ENCODE measurements at regions not wholly inside any gene's neighbourhood (a gene's known extent, or its start where the extent isn't known, plus 50 kb on each side); places are given as distances from the start of the nearest gene placed in this dataset.

- H3K4me3 ChIP-seq (ENCODE audit: low read length): no peak overlapping the region
- H3K27ac ChIP-seq (ENCODE audit: low read length): no peak overlapping the region
- H3K27me3 ChIP-seq (ENCODE audit: control insufficient read depth, insufficient read depth, low read length): no peaks in the 10 kb centered on the region
- no peaks in the 10 kb centered on the region for H3K9me3 ChIP-seq (ENCODE audit: control insufficient read depth, low read depth, low read length)
- WGBS (ENCODE audit: insufficient coverage, low lambda C conversion rate): 67% methylated on average over 4 of the region's 21 CpGs
- no peaks in the 10 kb centered on the region for H3K36me3 ChIP-seq (ENCODE audit: control insufficient read depth, insufficient read depth, low read length)
- DNase-seq: no peak
- H3K4me1 ChIP-seq (ENCODE audit: control insufficient read depth, insufficient read depth, low read length): no peaks in the 10 kb centered on the region
Observed at GRCh38 chr16:54585094-54585997, 298.8 kb upstream of the IRX3 start.

- H3K36me3 ChIP-seq (ENCODE audit: control insufficient read depth, insufficient read depth, low read length): no peaks in the 10 kb centered on the region
- no peak overlapping the region for H3K4me3 ChIP-seq (ENCODE audit: low read length)
- DNase-seq: no peak
- H3K27ac ChIP-seq (ENCODE audit: low read length): no peak overlapping the region
- no peaks in the 10 kb centered on the region for H3K27me3 ChIP-seq (ENCODE audit: control insufficient read depth, insufficient read depth, low read length)
- no peaks in the 10 kb centered on the region for H3K9me3 ChIP-seq (ENCODE audit: control insufficient read depth, low read depth, low read length)
- WGBS (ENCODE audit: insufficient coverage, low lambda C conversion rate): 79% methylated on average over 2 of the region's 3 CpGs
- no peaks in the 10 kb centered on the region for H3K4me1 ChIP-seq (ENCODE audit: control insufficient read depth, insufficient read depth, low read length)
Observed at GRCh38 chr16:54584121-54584520, 297.5 kb upstream of the IRX3 start.

GRCh38 chr16:54582631-54583250, 296.2 kb upstream of the IRX3 start:
- H3K4me3 ChIP-seq (ENCODE audit: low read length): no peak overlapping the region
- H3K27ac ChIP-seq (ENCODE audit: low read length): no peak overlapping the region
- H3K9me3 ChIP-seq (ENCODE audit: control insufficient read depth, low read depth, low read length): no peaks in the 10 kb centered on the region
- peaks cover 8% of the 10 kb centered on the region for H3K27me3 ChIP-seq (ENCODE audit: control insufficient read depth, insufficient read depth, low read length)
- WGBS (ENCODE audit: insufficient coverage, low lambda C conversion rate): no CpG with 5 or more reads among the region's 11 CpGs
- no peaks in the 10 kb centered on the region for H3K4me1 ChIP-seq (ENCODE audit: control insufficient read depth, insufficient read depth, low read length)
- no peak for DNase-seq
- H3K36me3 ChIP-seq (ENCODE audit: control insufficient read depth, insufficient read depth, low read length): no peaks in the 10 kb centered on the region

- no peaks in the 10 kb centered on the region for H3K9me3 ChIP-seq (ENCODE audit: control insufficient read depth, low read depth, low read length)
- no peaks in the 10 kb centered on the region for H3K36me3 ChIP-seq (ENCODE audit: control insufficient read depth, insufficient read depth, low read length)
- WGBS (ENCODE audit: insufficient coverage, low lambda C conversion rate): no CpG with 5 or more reads among the region's 2 CpGs
- no peak for DNase-seq
- no peak overlapping the region for H3K27ac ChIP-seq (ENCODE audit: low read length)
- H3K27me3 ChIP-seq (ENCODE audit: control insufficient read depth, insufficient read depth, low read length): peaks cover 21% of the 10 kb centered on the region
- H3K4me3 ChIP-seq (ENCODE audit: low read length): no peak overlapping the region
- no peaks in the 10 kb centered on the region for H3K4me1 ChIP-seq (ENCODE audit: control insufficient read depth, insufficient read depth, low read length)
Observed at GRCh38 chr16:54579106-54579728, 292.6 kb upstream of the IRX3 start.

- peaks cover 21% of the 10 kb centered on the region for H3K27me3 ChIP-seq (ENCODE audit: control insufficient read depth, insufficient read depth, low read length)
- no peak overlapping the region for H3K27ac ChIP-seq (ENCODE audit: low read length)
- no peaks in the 10 kb centered on the region for H3K36me3 ChIP-seq (ENCODE audit: control insufficient read depth, insufficient read depth, low read length)
- no CpG with 5 or more reads among the region's 15 CpGs for WGBS (ENCODE audit: insufficient coverage, low lambda C conversion rate)
- DNase-seq: no peak
- H3K4me3 ChIP-seq (ENCODE audit: low read length): no peak overlapping the region
- H3K4me1 ChIP-seq (ENCODE audit: control insufficient read depth, insufficient read depth, low read length): no peaks in the 10 kb centered on the region
- H3K9me3 ChIP-seq (ENCODE audit: control insufficient read depth, low read depth, low read length): no peaks in the 10 kb centered on the region
Observed at GRCh38 chr16:54577651-54578128, 291.1 kb upstream of the IRX3 start.

GRCh38 chr16:54576785-54577184, 290.2 kb upstream of the IRX3 start:
- Histone ChIP-seq H3K27me3 (ENCODE audit: control insufficient read depth, insufficient read depth, low read length) (peaks cover 21% of the 10 kb centered on the region), H3K36me3 (ENCODE audit: control insufficient read depth, insufficient read depth, low read length) (no peaks in the 10 kb centered on the region), H3K9me3 (ENCODE audit: control insufficient read depth, low read depth, low read length) (no peaks in the 10 kb centered on the region), H3K4me3 (ENCODE audit: low read length) (no peak overlapping the region), H3K27ac (ENCODE audit: low read length) (no peak overlapping the region), H3K4me1 (ENCODE audit: control insufficient read depth, insufficient read depth, low read length) (no peaks in the 10 kb centered on the region)
- no peak for DNase-seq
- WGBS (ENCODE audit: insufficient coverage, low lambda C conversion rate): 0% methylated on average over 1 of the region's 4 CpGs

GRCh38 chr16:54568906-54569807, 282.6 kb upstream of the IRX3 start:
- Histone ChIP-seq H3K4me3 (ENCODE audit: low read length) (no peak overlapping the region), H3K27ac (ENCODE audit: low read length) (no peak overlapping the region), H3K36me3 (ENCODE audit: control insufficient read depth, insufficient read depth, low read length) (no peaks in the 10 kb centered on the region), H3K4me1 (ENCODE audit: control insufficient read depth, insufficient read depth, low read length) (no peaks in the 10 kb centered on the region), H3K9me3 (ENCODE audit: control insufficient read depth, low read depth, low read length) (no peaks in the 10 kb centered on the region), H3K27me3 (ENCODE audit: control insufficient read depth, insufficient read depth, low read length) (no peaks in the 10 kb centered on the region)
- 63% methylated on average over 2 of the region's 9 CpGs for WGBS (ENCODE audit: insufficient coverage, low lambda C conversion rate)
- no peak for DNase-seq

- Histone ChIP-seq H3K27ac (ENCODE audit: low read length) (no peak overlapping the region), H3K36me3 (ENCODE audit: control insufficient read depth, insufficient read depth, low read length) (no peaks in the 10 kb centered on the region), H3K9me3 (ENCODE audit: control insufficient read depth, low read depth, low read length) (no peaks in the 10 kb centered on the region), H3K4me1 (ENCODE audit: control insufficient read depth, insufficient read depth, low read length) (no peaks in the 10 kb centered on the region), H3K27me3 (ENCODE audit: control insufficient read depth, insufficient read depth, low read length) (no peaks in the 10 kb centered on the region), H3K4me3 (ENCODE audit: low read length) (no peak overlapping the region)
- DNase-seq: no peak
- WGBS (ENCODE audit: insufficient coverage, low lambda C conversion rate): no CpG with 5 or more reads among the region's 4 CpGs
Observed at GRCh38 chr16:54564841-54565240, 278.3 kb upstream of the IRX3 start.

GRCh38 chr16:54554581-54554980, 268.0 kb upstream of the IRX3 start:
- 80% methylated on average over 1 of the region's 3 CpGs for WGBS (ENCODE audit: insufficient coverage, low lambda C conversion rate)
- no peak overlapping the region for H3K27ac ChIP-seq (ENCODE audit: low read length)
- no peak for DNase-seq

GRCh38 chr16:54548281-54548680, 261.7 kb upstream of the IRX3 start:
- no peak for DNase-seq
- Histone ChIP-seq H3K36me3 (ENCODE audit: control insufficient read depth, insufficient read depth, low read length) (no peaks in the 10 kb centered on the region), H3K9me3 (ENCODE audit: control insufficient read depth, low read depth, low read length) (no peaks in the 10 kb centered on the region), H3K27ac (ENCODE audit: low read length) (no peak overlapping the region), H3K4me3 (ENCODE audit: low read length) (no peak overlapping the region), H3K4me1 (ENCODE audit: control insufficient read depth, insufficient read depth, low read length) (no peaks in the 10 kb centered on the region), H3K27me3 (ENCODE audit: control insufficient read depth, insufficient read depth, low read length) (peaks cover 4% of the 10 kb centered on the region)
- WGBS (ENCODE audit: insufficient coverage, low lambda C conversion rate): 87% methylated on average over 3 of the region's 7 CpGs

More at GRCh38 chr16:54554581-54554980, 268.0 kb upstream of the IRX3 start:
- no peaks in the 10 kb centered on the region for H3K27me3 ChIP-seq (ENCODE audit: control insufficient read depth, insufficient read depth, low read length)
- no peaks in the 10 kb centered on the region for H3K36me3 ChIP-seq (ENCODE audit: control insufficient read depth, insufficient read depth, low read length)
- no peaks in the 10 kb centered on the region for H3K9me3 ChIP-seq (ENCODE audit: control insufficient read depth, low read depth, low read length)
- H3K4me3 ChIP-seq (ENCODE audit: low read length): no peak overlapping the region
- H3K4me1 ChIP-seq (ENCODE audit: control insufficient read depth, insufficient read depth, low read length): no peaks in the 10 kb centered on the region

All from large intestine (tissue), 3 donors.